ENCODE measurements at regions not wholly inside any gene's neighbourhood (a gene's known extent, or its start where the extent isn't known, plus 50 kb on each side); places are given as distances from the start of the nearest gene placed in this dataset.

DNA sequence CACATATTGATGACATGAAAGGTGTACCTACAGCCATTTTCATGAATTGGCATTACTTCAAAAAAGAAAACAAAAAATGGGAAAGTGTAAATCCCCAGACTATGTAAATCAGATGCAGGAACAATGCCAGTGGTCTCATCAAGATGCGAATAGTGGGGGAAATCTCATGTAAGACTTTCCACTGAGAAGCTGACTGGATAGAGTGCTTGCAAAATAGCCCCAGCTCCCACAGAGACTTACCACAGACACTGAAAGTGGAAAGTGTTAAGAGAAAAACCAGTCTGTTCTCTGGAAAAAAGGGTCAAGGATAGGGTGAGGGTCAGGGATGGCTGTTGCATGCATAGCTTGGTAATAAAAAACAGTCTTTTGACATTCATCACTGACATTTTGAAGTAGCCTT lies 73.2 kb upstream of the ARMCX2 start:
- TF ChIP-seq CTCF (IDR thresholded peaks at IDR 0.05) = no peak
- DNase-seq = no peak
- no peaks in the 10 kb centered on the region for H3K9me3 ChIP-seq (replicated peaks in 1 of 2; ENCODE audit: control insufficient read depth in 1 of 2, insufficient read depth in 1 of 2, low read length in 2 of 2)
- no peak overlapping the region for H3K4me3 ChIP-seq (replicated peaks in 1 of 3; ENCODE audit: low read depth in 2 of 3, low read length in 3 of 3)
- Mint-ChIP-seq H3K4me1 (no peaks in the 10 kb centered on the region), H3K4me3 (no peak overlapping the region), H3K27ac (no peak overlapping the region), H3K36me3 (no peaks in the 10 kb centered on the region), H3K27me3 (ENCODE audit: low read depth in 3 of 3) (peaks cover 0 to 8% (median 1%) of the 10 kb centered on the region in 3 donors), H3K9me3 (peaks cover 0 to 2% (median 0%) of the 10 kb centered on the region in 7 donors)
- no peaks in the 10 kb centered on the region for H3K4me1 ChIP-seq (ENCODE audit: control insufficient read depth in 1 of 2, insufficient read depth in 2 of 2, low read length in 2 of 2)
- no peaks in the 10 kb centered on the region for H3K36me3 ChIP-seq (replicated peaks in 1 of 2; ENCODE audit: control insufficient read depth in 1 of 2, insufficient read depth in 2 of 2, low read length in 2 of 2)
- no peak overlapping the region for H3K27ac ChIP-seq (ENCODE audit: low read depth in 1 of 2, low read length in 2 of 2)
- no CpG with 5 or more reads among the region's 1 CpG for WGBS (ENCODE audit: insufficient coverage)
- intact Hi-C loops (cut with micrococcal nuclease) = no loop called here
- no peaks in the 10 kb centered on the region for H4K20me1 ChIP-seq (ENCODE audit: insufficient read depth, low read length)
- H3K79me2 ChIP-seq (ENCODE audit: insufficient read depth, low read length) = no peaks in the 10 kb centered on the region
- H3K4me2 ChIP-seq (replicated peaks; ENCODE audit: extremely low read depth, low read length, poor library complexity, severe bottlenecking) = no peak overlapping the region
- no peak overlapping the region for H2AFZ ChIP-seq (ENCODE audit: insufficient read depth, low read depth, low read length, poor library complexity, severe bottlenecking)
- no peak overlapping the region for H3K9ac ChIP-seq (ENCODE audit: insufficient read depth, low read length, poor library complexity, severe bottlenecking)
- no peaks in the 10 kb centered on the region for H3K27me3 ChIP-seq (ENCODE audit: control insufficient read depth in 2 of 2, insufficient read depth in 2 of 2, low read length in 2 of 2)

DNA sequence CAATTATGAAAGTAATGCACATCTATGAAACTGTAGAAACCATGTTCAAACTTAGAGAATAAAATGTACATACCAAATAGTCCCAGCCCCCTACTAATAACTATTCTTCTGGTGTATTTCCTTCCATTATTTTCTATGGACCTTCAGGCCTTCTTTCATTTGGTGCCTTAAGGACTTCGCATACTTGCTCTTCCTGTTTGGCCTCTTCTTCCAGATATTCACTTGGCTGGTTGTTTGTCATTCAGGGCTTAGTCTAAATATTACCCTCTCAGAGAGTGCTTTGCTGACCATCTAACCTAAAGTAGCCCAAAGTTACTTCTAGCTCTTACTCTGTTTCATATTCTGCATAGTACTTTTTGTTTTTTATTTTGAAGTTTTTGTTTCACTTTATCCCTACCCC lies 70.3 kb upstream of the ARMCX2 start:
- DNase-seq = no peak
- no peak overlapping the region for H3K9ac ChIP-seq (ENCODE audit: insufficient read depth, low read length, poor library complexity, severe bottlenecking)
- TF ChIP-seq CTCF (IDR thresholded peaks at IDR 0.05) = no peak
- intact Hi-C loops (cut with micrococcal nuclease) = no loop called here
- H3K79me2 ChIP-seq (ENCODE audit: insufficient read depth, low read length) = no peaks in the 10 kb centered on the region
- no peaks in the 10 kb centered on the region for H3K4me1 ChIP-seq (ENCODE audit: control insufficient read depth in 1 of 2, insufficient read depth in 2 of 2, low read length in 2 of 2)
- no peaks in the 10 kb centered on the region for H3K9me3 ChIP-seq (replicated peaks in 1 of 2; ENCODE audit: control insufficient read depth in 1 of 2, insufficient read depth in 1 of 2, low read length in 2 of 2)
- WGBS (ENCODE audit: insufficient coverage) = no CpG with 5 or more reads among the region's 1 CpG
- H3K4me1 Mint-ChIP-seq = no peaks in the 10 kb centered on the region
- no peak overlapping the region for H3K4me3 ChIP-seq (replicated peaks in 1 of 3; ENCODE audit: low read depth in 2 of 3, low read length in 3 of 3)
- H3K4me2 ChIP-seq (replicated peaks; ENCODE audit: extremely low read depth, low read length, poor library complexity, severe bottlenecking) = no peak overlapping the region
- no peaks in the 10 kb centered on the region for H3K27me3 ChIP-seq (ENCODE audit: control insufficient read depth in 2 of 2, insufficient read depth in 2 of 2, low read length in 2 of 2)
- H2AFZ ChIP-seq (ENCODE audit: insufficient read depth, low read depth, low read length, poor library complexity, severe bottlenecking) = no peak overlapping the region
- H4K20me1 ChIP-seq (ENCODE audit: insufficient read depth, low read length) = no peaks in the 10 kb centered on the region
- peaks cover 0 to 2% (median 0%) of the 10 kb centered on the region in 7 donors for H3K9me3 Mint-ChIP-seq
- H3K27ac Mint-ChIP-seq = no peak overlapping the region
- no peaks in the 10 kb centered on the region for H3K36me3 ChIP-seq (replicated peaks in 1 of 2; ENCODE audit: control insufficient read depth in 1 of 2, insufficient read depth in 2 of 2, low read length in 2 of 2)
- no peak overlapping the region for H3K4me3 Mint-ChIP-seq
- H3K27me3 Mint-ChIP-seq (ENCODE audit: low read depth in 3 of 3) = peaks cover 1 to 7% (median 2%) of the 10 kb centered on the region in 3 donors
- H3K36me3 Mint-ChIP-seq = no peaks in the 10 kb centered on the region
- no peak overlapping the region for H3K27ac ChIP-seq (ENCODE audit: low read depth in 1 of 2, low read length in 2 of 2)
